ENCODE measurements at regions not wholly inside any gene's neighbourhood (a gene's known extent, or its start where the extent isn't known, plus 50 kb on each side); places are given as distances from the start of the nearest gene placed in this dataset.
"Not testable (repeated sequence)": the region's sequence is repeated elsewhere in the genome, so short reads cannot be mapped to it uniquely, and the experiment has no call there.

- DNase-seq: no peak
These were observed 1366.8 kb upstream of the TMEM132C start for GRCh38 chr12:126899926-126900792.

GRCh38 chr12:126903027-126903876 is 1363.7 kb upstream of the TMEM132C start:
- no peak for DNase-seq

GRCh38 chr12:126905752-126906151 is 1361.2 kb upstream of the TMEM132C start:
- DNase-seq: no peak

GRCh38 chr12:126907900-126908764 is 1358.8 kb upstream of the TMEM132C start:
- no peak for DNase-seq

GRCh38 chr12:126908765-126909142 is 1358.2 kb upstream of the TMEM132C start:
- DNase-seq: no peak

GRCh38 chr12:126910570-126910969 is 1356.4 kb upstream of the TMEM132C start:
- no peak for DNase-seq

GRCh38 chr12:126912111-126912510 is 1354.9 kb upstream of the TMEM132C start:
- DNase-seq: no peak

GRCh38 chr12:126914170-126914793 is 1352.7 kb upstream of the TMEM132C start:
- no peak for DNase-seq

- no peak for DNase-seq
These were observed 1351.7 kb upstream of the TMEM132C start for GRCh38 chr12:126915309-126915708.

- DNase-seq: no peak
These were observed 1340.9 kb upstream of the TMEM132C start for GRCh38 chr12:126926023-126926594.

GRCh38 chr12:126930234-126930633 is 1336.7 kb upstream of the TMEM132C start:
- peak; percentile 3 for DNase-seq

- DNase-seq: no peak
These were observed 1334.8 kb upstream of the TMEM132C start for GRCh38 chr12:126932156-126932555.

GRCh38 chr12:126935435-126935834 is 1331.5 kb upstream of the TMEM132C start:
- no peak for DNase-seq

- DNase-seq: no peak
These were observed 1330.7 kb upstream of the TMEM132C start for GRCh38 chr12:126936181-126936851.

- DNase-seq: no peak
These were observed 1329.5 kb upstream of the TMEM132C start for GRCh38 chr12:126937431-126937830.

- DNase-seq: no peak
These were observed 1322.3 kb upstream of the TMEM132C start for GRCh38 chr12:126944684-126945083.

- DNase-seq: not testable (repeated sequence)
These were observed 1320.0 kb upstream of the TMEM132C start for GRCh38 chr12:126946958-126947357.

- DNase-seq: no peak
These were observed 1317.4 kb upstream of the TMEM132C start for GRCh38 chr12:126949558-126949957.

- peak; percentile 15 for DNase-seq
These were observed 1316.7 kb upstream of the TMEM132C start for GRCh38 chr12:126950266-126950665.

GRCh38 chr12:126952096-126953007 is 1314.6 kb upstream of the TMEM132C start:
- DNase-seq: no peak
